Heart right ventricle (tissue), 16 donors: ENCODE measurements at regions not wholly inside any gene's neighbourhood (a gene's known extent, or its start where the extent isn't known, plus 50 kb on each side); places are given as distances from the start of the nearest gene placed in this dataset.
"Not testable (repeated sequence)": the region's sequence is repeated elsewhere in the genome, so short reads cannot be mapped to it uniquely, and the experiment has no call there.

Source experiments
- ATAC-seq, 8 donors: fragments of 200-7000 bp; cut with Tn5 transposase; one replicate each; pipeline ENCODE4 v1.9.1; 2020; ENCODE audit warnings: mild to moderate bottlenecking in 8 of 8, moderate library complexity in 8 of 8, moderate number of reproducible peaks in 1 of 8
- DNase-seq, 2 donors: peaks; one replicate each; pipeline ENCODE4 v3.0.0-alpha.2; 2020
- H3K27ac ChIP-seq, 10 donors: fragments of 200-600 bp; sonication (generic) in 2 of 10; one replicate each; pipeline versions ENCODE4 v1.5.0 to v1.8.0; 2020 to 2022; ENCODE audit warnings: mild to moderate bottlenecking in 3 of 10
- H3K27me3 ChIP-seq, 7 donors: fragments of 200-600 bp; one replicate each; pipeline ENCODE4 v1.8.0; 2021 to 2022; ENCODE audit warnings: mild to moderate bottlenecking in 2 of 7
- H3K36me3 ChIP-seq, 9 donors: fragments of 200-600 bp; sonication (generic) in 1 of 9; one replicate each; pipeline versions ENCODE4 v1.5.0 to v1.8.0; 2020 to 2022; ENCODE audit warnings: mild to moderate bottlenecking in 2 of 9
- H3K4me1 ChIP-seq, 9 donors: fragments of 200-600 bp; sonication (generic) in 1 of 9; one replicate each; pipeline versions ENCODE4 v1.5.0 to v1.8.0; 2020 to 2022; ENCODE audit warnings: mild to moderate bottlenecking in 4 of 9
- H3K4me3 ChIP-seq, 10 donors: fragments of 200-600 bp; sonication (generic) in 2 of 10; one replicate each; pipeline versions ENCODE4 v1.5.0 to v1.8.0; 2020 to 2022; ENCODE audit warnings: mild to moderate bottlenecking in 7 of 10, moderate library complexity in 2 of 10
- H3K9me3 ChIP-seq, 11 donors: fragments of 200-600 bp in 10 of 11; sonication (generic) in 2 of 11; one replicate each; pipeline versions ENCODE4 v1.5.0 to v1.8.0; 2013 to 2022; ENCODE audit warnings: mild to moderate bottlenecking in 2 of 11, control low read depth in 1 of 11, moderate library complexity in 1 of 11
- WGBS, 2 donors: extraction: QIAGEN DNeasy Blood & Tissue Kit; methylation state at CpG; one replicate each; pipeline ENCODE4 v1.1.7; 2013; ENCODE audit warnings: inconsistent platforms in 1 of 2; 5-methylcytosine and 5-hydroxymethylcytosine counted together
- intact Hi-C, 10 donors: fragments of 100-400 bp; cut with DNase I; formaldehyde crosslinking; loops; one replicate each; pipeline versions ENCODE4 v1.11.1 to v1.14.2; 2022
- TF ChIP-seq, protein P1 (sequence below), 9 donors: fragments of 200-600 bp; sonication (generic) in 2 of 9; IDR thresholded peaks; one replicate each; pipeline versions ENCODE4 v1.5.0 to v1.8.0; 2021 to 2022; ENCODE audit warnings: antibody characterized with exemption in 9 of 9, mild to moderate bottlenecking in 5 of 9, moderate library complexity in 1 of 9
- donor health status: Arrhythmogenic right ventricular cardiomyopathy.
- donor health status: ischemic (EF 13 %, LVEDD 7.1; RV severe dilation, severe dysfunction).
- donor health status: healthy with polysubstance abuse.
- donor health status: DM: no; HTN: yes; CAD: no.
- donor health status: DM: no; HTN: no; CAD: no.
- donor health status: ischemic (EF 25% LVEDD 6.9; RV normal size, moderate dysfunction).
- donor health status: ischemic (EF 25% LVEDD 5.7; RV mildly dilated, moderate dysfunction).
- donor health status: healthy.
- donor health status: DM: yes; HTN: yes; CAD: no.
- donor health status: Ischemic cardiomyopathy.
- donor health status: ischemic (EF 35%, LVEDD 5.7; RV mildly dilated, moderate dysfunction).
- donor health status: nonischemic (EF 11% LVEDD 7.7; RV severe dilation, severe dysfunction).
- donor health status: DM: yes; HTN: yes; CAD: no.
- donor health status: PGD.
- donor health status: ischemic (EF 29% LVEDD 5.4; RV normal size, mild dysfunction).
- donor health status: nonischemic (EF 23%, LVEDD 6.1; RV moderate dilation, normal function).

- H3K4me1 ChIP-seq: no peaks in the 10 kb centered on the region
Measured at GRCh38 chr13:74270018-74270417, 135.8 kb upstream of the KLF12 start.

GRCh38 chr13:74266861-74267260 lies 132.7 kb upstream of the KLF12 start:
- Histone ChIP-seq H3K9me3 (peaks cover 0 to 33% (median 5%) of the 10 kb centered on the region in 11 donors), H3K27ac (no peak overlapping the region), H3K36me3 (no peaks in the 10 kb centered on the region), H3K4me1 (no peaks in the 10 kb centered on the region), H3K4me3 (no peak overlapping the region), H3K27me3 (no peaks in the 10 kb centered on the region)
- intact Hi-C loops: no loop called here
- WGBS, 2 donors: 90 to 96% methylated on average over 1 of the region's 1 CpG
- no peak for ATAC-seq
- TF ChIP-seq, protein P1, sequence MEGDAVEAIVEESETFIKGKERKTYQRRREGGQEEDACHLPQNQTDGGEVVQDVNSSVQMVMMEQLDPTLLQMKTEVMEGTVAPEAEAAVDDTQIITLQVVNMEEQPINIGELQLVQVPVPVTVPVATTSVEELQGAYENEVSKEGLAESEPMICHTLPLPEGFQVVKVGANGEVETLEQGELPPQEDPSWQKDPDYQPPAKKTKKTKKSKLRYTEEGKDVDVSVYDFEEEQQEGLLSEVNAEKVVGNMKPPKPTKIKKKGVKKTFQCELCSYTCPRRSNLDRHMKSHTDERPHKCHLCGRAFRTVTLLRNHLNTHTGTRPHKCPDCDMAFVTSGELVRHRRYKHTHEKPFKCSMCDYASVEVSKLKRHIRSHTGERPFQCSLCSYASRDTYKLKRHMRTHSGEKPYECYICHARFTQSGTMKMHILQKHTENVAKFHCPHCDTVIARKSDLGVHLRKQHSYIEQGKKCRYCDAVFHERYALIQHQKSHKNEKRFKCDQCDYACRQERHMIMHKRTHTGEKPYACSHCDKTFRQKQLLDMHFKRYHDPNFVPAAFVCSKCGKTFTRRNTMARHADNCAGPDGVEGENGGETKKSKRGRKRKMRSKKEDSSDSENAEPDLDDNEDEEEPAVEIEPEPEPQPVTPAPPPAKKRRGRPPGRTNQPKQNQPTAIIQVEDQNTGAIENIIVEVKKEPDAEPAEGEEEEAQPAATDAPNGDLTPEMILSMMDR (IDR thresholded peaks at IDR 0.05): no peak
- DNase-seq: no peak

More at GRCh38 chr13:74270018-74270417, 135.8 kb upstream of the KLF12 start:
- H3K36me3 ChIP-seq: no peaks in the 10 kb centered on the region
- no peak overlapping the region for H3K27ac ChIP-seq
- DNase-seq (no peak), ATAC-seq (no peak)
- peaks cover 0 to 24% (median 6%) of the 10 kb centered on the region in 11 donors for H3K9me3 ChIP-seq
- whole genome bisulfite sequencing, 2 donors: 41 to 43% methylated on average over 1 of the region's 1 CpG
- TF ChIP-seq, protein P1 (IDR thresholded peaks at IDR 0.05): no peak
- H3K27me3 ChIP-seq: no peaks in the 10 kb centered on the region
- intact Hi-C loops: no loop called here
- H3K4me3 ChIP-seq: no peak overlapping the region

- intact Hi-C loops: no loop called here
- Histone ChIP-seq H3K36me3 (no peaks in the 10 kb centered on the region), H3K9me3 (peaks cover 0 to 27% (median 5%) of the 10 kb centered on the region in 11 donors), H3K4me1 (no peaks in the 10 kb centered on the region), H3K27ac (no peak overlapping the region), H3K27me3 (no peaks in the 10 kb centered on the region), H3K4me3 (no peak overlapping the region)
- TF ChIP-seq, protein P1 (IDR thresholded peaks at IDR 0.05): no peak
- DNase-seq (no peak), ATAC-seq (no peak)
- WGBS, 2 donors: 74 to 81% methylated on average over 3 of the region's 3 CpGs
Measured at GRCh38 chr13:74266309-74266708, 132.1 kb upstream of the KLF12 start.

DNA sequence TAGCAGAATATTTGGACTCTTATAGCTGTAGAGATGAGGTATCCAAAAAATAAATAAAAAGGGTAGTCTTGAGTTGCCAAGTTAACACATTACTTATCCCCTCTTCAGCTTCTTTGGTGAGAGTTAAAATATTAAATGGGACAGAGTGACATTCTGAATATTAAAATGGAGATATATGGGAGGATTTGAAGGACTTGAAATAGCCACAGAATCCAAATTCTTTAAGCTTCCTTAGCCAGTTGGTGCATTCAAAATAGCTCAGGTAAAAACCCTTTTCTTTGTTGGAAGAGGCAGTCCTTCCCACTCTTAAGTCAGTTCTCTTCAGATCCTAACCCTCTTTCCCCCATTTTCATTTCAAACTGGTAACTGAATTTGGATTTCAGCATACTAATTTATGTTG lies 130.1 kb upstream of the KLF12 start:
- Histone ChIP-seq H3K27me3 (no peaks in the 10 kb centered on the region), H3K27ac (no peak overlapping the region), H3K36me3 (no peaks in the 10 kb centered on the region), H3K4me1 (no peaks in the 10 kb centered on the region), H3K4me3 (no peak overlapping the region), H3K9me3 (peaks cover 0 to 25% (median 5%) of the 10 kb centered on the region in 11 donors)
- TF ChIP-seq, protein P1 (IDR thresholded peaks at IDR 0.05): no peak
- no peak for DNase-seq
- intact Hi-C loops: no loop called here
- ATAC-seq: no peak

- H3K4me1 ChIP-seq, H3K4me3 ChIP-seq, H3K27me3 ChIP-seq, H3K27ac ChIP-seq, DNase-seq, ATAC-seq, intact Hi-C loops, H3K36me3 ChIP-seq: not testable (repeated sequence)
- peaks cover 0 to 21% (median 5%) of the 10 kb centered on the region in 11 donors for H3K9me3 ChIP-seq
- 98 to 99% methylated on average over 3 of the region's 3 CpGs for WGBS, 2 donors
Measured at GRCh38 chr13:74260420-74260819, 126.2 kb upstream of the KLF12 start.
